Spleen (tissue), 7 donors: ENCODE measurements at regions not wholly inside any gene's neighbourhood (a gene's known extent, or its start where the extent isn't known, plus 50 kb on each side); places are given as distances from the start of the nearest gene placed in this dataset.

Source experiments
- POLR2A ChIP-seq, 3 donors: fragments of 450-650 bp; IDR thresholded peaks; one replicate each; pipeline ENCODE4 v1.5.1; 2017; ENCODE audit warnings: antibody characterized with exemption in 3 of 3, mild to moderate bottlenecking in 1 of 3
- TF ChIP-seq, protein P1 (sequence below), 11 experiments: fragments of 200-600 bp in 7 of 11; fragments of 450-650 bp in 4 of 11; sonication (generic) in 4 of 11; IDR thresholded peaks in 8 of 11; conservative IDR thresholded peaks in 3 of 11; 1 replicate in 7 of 11; 2 replicates in 4 of 11; pipeline versions ENCODE4 v1.4.0 to v1.8.0; 2016 to 2021; ENCODE audit warnings: antibody characterized with exemption in 11 of 11, inconsistent platforms in 4 of 11, mild to moderate bottlenecking in 1 of 11
- donor health status: DM: no; HTN: no; CAD: no; lungs with moderate emphysema.
- donor health status: DM: no; HTN: no; CAD: no.
- donor health status: DM: no; HTN: no; CAD: no.

DNA sequence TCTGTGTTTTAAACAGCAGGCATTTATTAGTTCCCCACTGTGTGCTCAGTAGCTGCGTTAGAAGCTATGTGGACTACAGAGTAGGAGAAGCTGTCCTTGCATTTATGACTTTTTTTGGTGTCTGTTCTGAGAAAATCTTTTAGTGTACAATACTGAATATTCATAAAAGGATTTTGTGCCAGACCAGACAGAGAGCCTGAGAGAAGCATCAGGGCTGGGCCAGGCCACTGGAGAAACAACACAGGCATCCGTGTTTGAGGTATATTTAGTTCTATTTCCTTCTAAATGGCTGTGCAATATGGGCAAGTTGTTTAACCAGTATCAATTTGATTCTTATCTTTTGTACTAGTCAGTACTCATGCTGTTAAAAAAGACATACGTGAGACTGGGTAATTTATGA is 182.8 kb downstream of the SH2D4B start:
- TF ChIP-seq, protein P1, sequence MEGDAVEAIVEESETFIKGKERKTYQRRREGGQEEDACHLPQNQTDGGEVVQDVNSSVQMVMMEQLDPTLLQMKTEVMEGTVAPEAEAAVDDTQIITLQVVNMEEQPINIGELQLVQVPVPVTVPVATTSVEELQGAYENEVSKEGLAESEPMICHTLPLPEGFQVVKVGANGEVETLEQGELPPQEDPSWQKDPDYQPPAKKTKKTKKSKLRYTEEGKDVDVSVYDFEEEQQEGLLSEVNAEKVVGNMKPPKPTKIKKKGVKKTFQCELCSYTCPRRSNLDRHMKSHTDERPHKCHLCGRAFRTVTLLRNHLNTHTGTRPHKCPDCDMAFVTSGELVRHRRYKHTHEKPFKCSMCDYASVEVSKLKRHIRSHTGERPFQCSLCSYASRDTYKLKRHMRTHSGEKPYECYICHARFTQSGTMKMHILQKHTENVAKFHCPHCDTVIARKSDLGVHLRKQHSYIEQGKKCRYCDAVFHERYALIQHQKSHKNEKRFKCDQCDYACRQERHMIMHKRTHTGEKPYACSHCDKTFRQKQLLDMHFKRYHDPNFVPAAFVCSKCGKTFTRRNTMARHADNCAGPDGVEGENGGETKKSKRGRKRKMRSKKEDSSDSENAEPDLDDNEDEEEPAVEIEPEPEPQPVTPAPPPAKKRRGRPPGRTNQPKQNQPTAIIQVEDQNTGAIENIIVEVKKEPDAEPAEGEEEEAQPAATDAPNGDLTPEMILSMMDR (IDR thresholded peaks at IDR 0.05 in 8 of 11, conservative IDR thresholded peaks at IDR 0.05 in 3 of 11) = no peak
- TF ChIP-seq POLR2A (IDR thresholded peaks at IDR 0.05) = no peak
